Inflammatory macrophage (primary cell): ENCODE measurements at regions not wholly inside any gene's neighbourhood (a gene's known extent, or its start where the extent isn't known, plus 50 kb on each side); places are given as distances from the start of the nearest gene placed in this dataset.

Source experiments
- DNase-seq, 2 donors: peaks; one replicate each; pipeline ENCODE4 v3.0.0-alpha.2; 2020 to 2022

GRCh38 chr5:6832994-6833393, 119.8 kb downstream of the TENT4A start:
- no peak for DNase-seq

GRCh38 chr5:6833406-6833805, 120.2 kb downstream of the TENT4A start:
- no peak for DNase-seq

- no peak for DNase-seq
Measured at GRCh38 chr5:6837095-6837494, 123.9 kb downstream of the TENT4A start.

- peak; percentile 10 to 23 for DNase-seq
Measured at GRCh38 chr5:6837519-6838110, 124.4 kb downstream of the TENT4A start.

GRCh38 chr5:6838736-6839135, 125.5 kb downstream of the TENT4A start:
- no peak for DNase-seq

- DNase-seq: no peak
Measured at GRCh38 chr5:6840136-6840793, 127.0 kb downstream of the TENT4A start.

GRCh38 chr5:6843335-6843734, 130.1 kb downstream of the TENT4A start:
- DNase-seq: no peak

- no peak for DNase-seq
Measured at GRCh38 chr5:6843821-6844220, 130.6 kb downstream of the TENT4A start.

- DNase-seq: no peak
Measured at GRCh38 chr5:6845856-6846255, 132.6 kb downstream of the TENT4A start.

- no peak for DNase-seq
Measured at GRCh38 chr5:6847870-6848269, 134.6 kb downstream of the TENT4A start.

- no peak for DNase-seq
Measured at GRCh38 chr5:6849316-6850105, 136.3 kb downstream of the TENT4A start.

- no peak for DNase-seq
Measured at GRCh38 chr5:6850106-6850432, 136.8 kb downstream of the TENT4A start.

- no peak for DNase-seq
Measured at GRCh38 chr5:6856653-6857052, 143.4 kb downstream of the TENT4A start.

GRCh38 chr5:6858419-6858818, 145.2 kb downstream of the TENT4A start:
- no peak for DNase-seq

- no peak for DNase-seq
Measured at GRCh38 chr5:6859023-6859422, 145.8 kb downstream of the TENT4A start.

- no peak for DNase-seq
Measured at GRCh38 chr5:6859951-6860638, 146.9 kb downstream of the TENT4A start.

GRCh38 chr5:6861036-6861435, 147.8 kb downstream of the TENT4A start:
- no peak for DNase-seq

- DNase-seq: no peak
Measured at GRCh38 chr5:6861667-6862066, 148.4 kb downstream of the TENT4A start.

- no peak for DNase-seq
Measured at GRCh38 chr5:6862306-6862705, 149.1 kb downstream of the TENT4A start.

GRCh38 chr5:6867712-6868111, 154.5 kb downstream of the TENT4A start:
- DNase-seq: no peak

GRCh38 chr5:6868171-6868570, 154.9 kb downstream of the TENT4A start:
- DNase-seq: no peak

GRCh38 chr5:6868575-6869215, 155.5 kb downstream of the TENT4A start:
- no peak for DNase-seq

GRCh38 chr5:6869677-6870076, 156.4 kb downstream of the TENT4A start:
- no peak for DNase-seq
